ENCODE measurements at regions not wholly inside any gene's neighbourhood (a gene's known extent, or its start where the extent isn't known, plus 50 kb on each side); places are given as distances from the start of the nearest gene placed in this dataset.

- Mint-ChIP-seq H3K4me1 (ENCODE audit: low read depth) (no peaks in the 10 kb centered on the region), H3K27me3 (peaks cover 2% of the 10 kb centered on the region), H3K27ac (no peak overlapping the region), H3K4me3 (no peak overlapping the region), H3K9me3 (peaks cover 26% of the 10 kb centered on the region), H3K36me3 (no peaks in the 10 kb centered on the region)
- DNase-seq = no peak
- CTCF ChIA-PET = no interaction called here
- POLR2A ChIA-PET = no interaction called here
- intact Hi-C loops (cut with micrococcal nuclease) = no loop called here
Observed at GRCh38 chr13:74945637-74946036, 536.3 kb downstream of the TBC1D4 start.

GRCh38 chr13:74931698-74932433, 550.1 kb downstream of the TBC1D4 start:
- ChIA-PET POLR2A (no interaction called here), CTCF (interaction anchor here (1.1 kb wide), 1 partner anchor 9 kb away, joined by 3 read pairs; no protein-coding TSS in a partner anchor)
- Mint-ChIP-seq H3K27me3 (peaks cover 5% of the 10 kb centered on the region), H3K36me3 (no peaks in the 10 kb centered on the region), H3K27ac (no peak overlapping the region), H3K4me3 (no peak overlapping the region), H3K9me3 (peaks cover 9% of the 10 kb centered on the region), H3K4me1 (ENCODE audit: low read depth) (no peaks in the 10 kb centered on the region)
- intact Hi-C loops (cut with micrococcal nuclease) = no loop called here
- DNase-seq = no peak

- ChIA-PET POLR2A (no interaction called here), CTCF (interaction anchor here (1.1 kb wide), 1 partner anchor 11 kb away, joined by 3 read pairs; no protein-coding TSS in a partner anchor)
- Mint-ChIP-seq H3K4me1 (ENCODE audit: low read depth) (no peaks in the 10 kb centered on the region), H3K27ac (no peak overlapping the region), H3K36me3 (no peaks in the 10 kb centered on the region), H3K9me3 (peaks cover 11% of the 10 kb centered on the region), H3K4me3 (no peak overlapping the region), H3K27me3 (peaks cover 5% of the 10 kb centered on the region)
- intact Hi-C loops (cut with micrococcal nuclease) = no loop called here
- DNase-seq = no peak
Observed at GRCh38 chr13:74930402-74931165, 551.4 kb downstream of the TBC1D4 start.

GRCh38 chr13:74929436-74929835, 552.5 kb downstream of the TBC1D4 start:
- CTCF ChIA-PET = no interaction called here
- Mint-ChIP-seq H3K4me3 (no peak overlapping the region), H3K4me1 (ENCODE audit: low read depth) (no peaks in the 10 kb centered on the region), H3K27ac (no peak overlapping the region), H3K36me3 (no peaks in the 10 kb centered on the region), H3K9me3 (peaks cover 11% of the 10 kb centered on the region), H3K27me3 (peaks cover 5% of the 10 kb centered on the region)
- intact Hi-C loops (cut with micrococcal nuclease) = no loop called here
- DNase-seq = no peak
- POLR2A ChIA-PET = no interaction called here

- Mint-ChIP-seq H3K9me3 (peaks cover 11% of the 10 kb centered on the region), H3K36me3 (no peaks in the 10 kb centered on the region), H3K27me3 (peaks cover 9% of the 10 kb centered on the region), H3K4me1 (ENCODE audit: low read depth) (no peaks in the 10 kb centered on the region), H3K27ac (no peak overlapping the region), H3K4me3 (no peak overlapping the region)
- no peak for DNase-seq
- intact Hi-C loops (cut with micrococcal nuclease) = no loop called here
- POLR2A ChIA-PET = no interaction called here
- CTCF ChIA-PET = no interaction called here
Observed at GRCh38 chr13:74927823-74928222, 554.1 kb downstream of the TBC1D4 start.

GRCh38 chr13:74922963-74923362, 559.0 kb downstream of the TBC1D4 start:
- peaks cover 4% of the 10 kb centered on the region for H3K27me3 Mint-ChIP-seq
- DNase-seq = no peak
- H3K4me1 Mint-ChIP-seq (ENCODE audit: low read depth) = peaks cover 4% of the 10 kb centered on the region
- H3K36me3 Mint-ChIP-seq = no peaks in the 10 kb centered on the region
- intact Hi-C loops (cut with micrococcal nuclease) = no loop called here
- H3K9me3 Mint-ChIP-seq = peaks cover 9% of the 10 kb centered on the region
- POLR2A ChIA-PET = no interaction called here
- H3K27ac Mint-ChIP-seq = no peak overlapping the region
- CTCF ChIA-PET = no interaction called here
- no peak overlapping the region for H3K4me3 Mint-ChIP-seq

GRCh38 chr13:74921326-74921725, 560.6 kb downstream of the TBC1D4 start:
- H3K36me3 Mint-ChIP-seq = no peaks in the 10 kb centered on the region
- no peak overlapping the region for H3K27ac Mint-ChIP-seq
- H3K4me3 Mint-ChIP-seq = no peak overlapping the region
- POLR2A ChIA-PET = no interaction called here
- peaks cover 4% of the 10 kb centered on the region for H3K4me1 Mint-ChIP-seq (ENCODE audit: low read depth)
- peaks cover 4% of the 10 kb centered on the region for H3K27me3 Mint-ChIP-seq
- CTCF ChIA-PET = no interaction called here
- H3K9me3 Mint-ChIP-seq = peaks cover under 1% of the 10 kb centered on the region
- intact Hi-C loops (cut with micrococcal nuclease) = no loop called here
- no peak for DNase-seq

GRCh38 chr13:74920920-74921319, 561.0 kb downstream of the TBC1D4 start:
- POLR2A ChIA-PET = no interaction called here
- CTCF ChIA-PET = no interaction called here
- Mint-ChIP-seq H3K36me3 (no peaks in the 10 kb centered on the region), H3K27me3 (peaks cover 4% of the 10 kb centered on the region), H3K27ac (no peak overlapping the region), H3K9me3 (no peaks in the 10 kb centered on the region), H3K4me1 (ENCODE audit: low read depth) (peaks cover 4% of the 10 kb centered on the region), H3K4me3 (no peak overlapping the region)
- no peak for DNase-seq
- intact Hi-C loops (cut with micrococcal nuclease) = no loop called here

GRCh38 chr13:74920361-74920760, 561.6 kb downstream of the TBC1D4 start:
- Mint-ChIP-seq H3K27ac (no peak overlapping the region), H3K36me3 (no peaks in the 10 kb centered on the region), H3K9me3 (no peaks in the 10 kb centered on the region), H3K4me3 (no peak overlapping the region), H3K27me3 (peaks cover 4% of the 10 kb centered on the region), H3K4me1 (ENCODE audit: low read depth) (peaks cover 4% of the 10 kb centered on the region)
- intact Hi-C loops (cut with micrococcal nuclease) = no loop called here
- ChIA-PET POLR2A (no interaction called here), CTCF (no interaction called here)
- DNase-seq = no peak

- POLR2A ChIA-PET = no interaction called here
- intact Hi-C loops (cut with micrococcal nuclease) = no loop called here
- Mint-ChIP-seq H3K4me3 (no peak overlapping the region), H3K9me3 (no peaks in the 10 kb centered on the region), H3K27ac (no peak overlapping the region), H3K27me3 (peaks cover 4% of the 10 kb centered on the region), H3K4me1 (ENCODE audit: low read depth) (peaks cover 4% of the 10 kb centered on the region), H3K36me3 (no peaks in the 10 kb centered on the region)
- CTCF ChIA-PET = no interaction called here
- no peak for DNase-seq
Observed at GRCh38 chr13:74919914-74920313, 562.1 kb downstream of the TBC1D4 start.

- no peak for DNase-seq
- Mint-ChIP-seq H3K27me3 (peaks cover 5% of the 10 kb centered on the region), H3K36me3 (no peaks in the 10 kb centered on the region), H3K27ac (no peak overlapping the region), H3K4me3 (no peak overlapping the region), H3K4me1 (ENCODE audit: low read depth) (no peaks in the 10 kb centered on the region), H3K9me3 (no peaks in the 10 kb centered on the region)
- CTCF ChIA-PET = no interaction called here
- POLR2A ChIA-PET = no interaction called here
- intact Hi-C loops (cut with micrococcal nuclease) = no loop called here
Observed at GRCh38 chr13:74912898-74913297, 569.1 kb downstream of the TBC1D4 start.

GRCh38 chr13:74910415-74910814, 571.6 kb downstream of the TBC1D4 start:
- Mint-ChIP-seq H3K36me3 (no peaks in the 10 kb centered on the region), H3K4me3 (no peak overlapping the region), H3K4me1 (ENCODE audit: low read depth) (no peaks in the 10 kb centered on the region), H3K27ac (no peak overlapping the region), H3K27me3 (peaks cover 5% of the 10 kb centered on the region), H3K9me3 (no peaks in the 10 kb centered on the region)
- intact Hi-C loops (cut with micrococcal nuclease) = no loop called here
- DNase-seq = no peak
- POLR2A ChIA-PET = no interaction called here
- CTCF ChIA-PET = no interaction called here

- no peaks in the 10 kb centered on the region for H3K4me1 Mint-ChIP-seq (ENCODE audit: low read depth)
- H3K4me3 Mint-ChIP-seq = no peak overlapping the region
- peaks cover 5% of the 10 kb centered on the region for H3K27me3 Mint-ChIP-seq
- no peaks in the 10 kb centered on the region for H3K36me3 Mint-ChIP-seq
- DNase-seq = no peak
- POLR2A ChIA-PET = no interaction called here
- H3K9me3 Mint-ChIP-seq = no peaks in the 10 kb centered on the region
- CTCF ChIA-PET = no interaction called here
- intact Hi-C loops (cut with micrococcal nuclease) = loop anchor here (10.0 kb wide), 1 partner anchor 1117 kb away; no protein-coding TSS in a partner anchor
- no peak overlapping the region for H3K27ac Mint-ChIP-seq
Observed at GRCh38 chr13:74907788-74908187, 574.2 kb downstream of the TBC1D4 start.
